Gastrocnemius medialis (tissue), 4 donors: ENCODE measurements at regions not wholly inside any gene's neighbourhood (a gene's known extent, or its start where the extent isn't known, plus 50 kb on each side); places are given as distances from the start of the nearest gene placed in this dataset.

Experiments used
- ATAC-seq, 2 donors: fragments of 150-250 bp; one replicate each; pipeline ENCODE4 v1.9.1; 2016
- DNase-seq, 2 donors: peaks; one replicate each; pipeline ENCODE4 v3.0.0-alpha.2; 2019
- H3K27ac ChIP-seq, 4 donors: fragments of 200-600 bp; sonication (generic); 1 replicate in 1 of 4; 2 replicates in 3 of 4; pipeline ENCODE4 v1.5.1; 2016 to 2018; ENCODE audit warnings: mild to moderate bottlenecking in 2 of 4, moderate library complexity in 1 of 4
- H3K27me3 ChIP-seq, 3 donors: fragments of 200-600 bp; sonication (generic) in 2 of 3; 1 replicate in 1 of 3; 2 replicates in 2 of 3; pipeline versions ENCODE4 v1.5.1 to v1.6.0; 2016 to 2019; ENCODE audit warnings: mild to moderate bottlenecking in 1 of 3, moderate library complexity in 1 of 3
- H3K36me3 ChIP-seq, 2 donors: fragments of 200-600 bp; sonication (generic) in 1 of 2; one replicate each; pipeline ENCODE4 v1.5.1; 2017 to 2018
- H3K4me1 ChIP-seq, 2 donors: fragments of 200-600 bp; sonication (generic) in 1 of 2; one replicate each; pipeline ENCODE4 v1.5.1; 2016 to 2017; ENCODE audit warnings: mild to moderate bottlenecking in 2 of 2
- H3K4me3 ChIP-seq, 4 donors: fragments of 200-600 bp; sonication (generic) in 3 of 4; 1 replicate in 1 of 4; 2 replicates in 3 of 4; pipeline ENCODE4 v1.5.1; 2016 to 2019; ENCODE audit warnings: mild to moderate bottlenecking in 2 of 4
- H3K9me3 ChIP-seq, 3 donors: fragments of 200-600 bp; sonication (generic) in 2 of 3; 1 replicate in 1 of 3; 2 replicates in 2 of 3; pipeline ENCODE4 v1.5.1; 2016 to 2019
- POLR2A ChIP-seq, 2 donors: fragments of 450-650 bp; IDR thresholded peaks; one replicate each; pipeline ENCODE4 v1.6.1; 2017; ENCODE audit warnings: antibody characterized with exemption in 2 of 2, mild to moderate bottlenecking in 2 of 2, moderate library complexity in 2 of 2
- in situ Hi-C, 4 donors: fragments of 200-750 bp; cut with MboI; loops; one replicate each; pipeline versions ENCODE4 v1.15.0 to v1.8.0; 2017; ENCODE audit warnings: low sequenced_read_pairs in 4 of 4
- intact Hi-C: fragments of 100-400 bp; cut with DNase I; formaldehyde crosslinking; loops from one replicate; pipeline ENCODE4 v1.15.1; 2023; ENCODE audit warnings: low total_unique reads
- TF ChIP-seq, protein P1 (sequence below), 5 experiments: fragments of 450-650 bp in 3 of 5; fragments of 200-600 bp in 2 of 5; sonication (generic) in 2 of 5; IDR thresholded peaks in 4 of 5; conservative IDR thresholded peaks in 1 of 5; 1 replicate in 4 of 5; 2 replicates in 1 of 5; pipeline ENCODE4 v1.5.1; 2016 to 2019; ENCODE audit warnings: antibody characterized with exemption in 5 of 5, mild to moderate bottlenecking in 3 of 5, moderate library complexity in 3 of 5

DNA sequence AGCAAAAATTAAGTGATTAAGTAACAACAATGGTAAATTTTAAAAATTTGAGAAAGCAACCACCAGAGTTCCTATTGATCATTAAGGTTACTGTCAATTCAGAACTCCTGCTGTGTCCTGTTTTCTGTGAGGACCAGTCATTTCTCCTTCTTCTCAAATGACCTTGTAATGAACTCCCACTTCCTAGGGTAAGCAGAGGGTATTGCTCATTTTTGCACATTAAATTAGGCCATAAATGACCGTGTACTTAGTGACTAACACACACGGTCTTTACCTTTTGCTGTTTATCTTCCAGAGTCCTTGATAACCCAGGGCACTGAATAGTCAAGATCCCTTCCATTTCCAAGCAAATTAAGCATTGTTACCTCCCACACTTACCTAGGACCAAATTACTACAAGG is 227.5 kb upstream of the LYPLAL1 start:
- intact Hi-C loops (no loop called here), in situ Hi-C loops (no loop called here)
- H3K36me3 ChIP-seq: no peaks in the 10 kb centered on the region
- H3K9me3 ChIP-seq: no peaks in the 10 kb centered on the region
- ATAC-seq (no peak), DNase-seq (no peak)
- no peaks in the 10 kb centered on the region for H3K27me3 ChIP-seq
- H3K4me3 ChIP-seq: no peak overlapping the region
- H3K27ac ChIP-seq: no peak overlapping the region
- no peaks in the 10 kb centered on the region for H3K4me1 ChIP-seq
- no peak for TF ChIP-seq POLR2A (IDR thresholded peaks at IDR 0.05)
- TF ChIP-seq, protein P1, sequence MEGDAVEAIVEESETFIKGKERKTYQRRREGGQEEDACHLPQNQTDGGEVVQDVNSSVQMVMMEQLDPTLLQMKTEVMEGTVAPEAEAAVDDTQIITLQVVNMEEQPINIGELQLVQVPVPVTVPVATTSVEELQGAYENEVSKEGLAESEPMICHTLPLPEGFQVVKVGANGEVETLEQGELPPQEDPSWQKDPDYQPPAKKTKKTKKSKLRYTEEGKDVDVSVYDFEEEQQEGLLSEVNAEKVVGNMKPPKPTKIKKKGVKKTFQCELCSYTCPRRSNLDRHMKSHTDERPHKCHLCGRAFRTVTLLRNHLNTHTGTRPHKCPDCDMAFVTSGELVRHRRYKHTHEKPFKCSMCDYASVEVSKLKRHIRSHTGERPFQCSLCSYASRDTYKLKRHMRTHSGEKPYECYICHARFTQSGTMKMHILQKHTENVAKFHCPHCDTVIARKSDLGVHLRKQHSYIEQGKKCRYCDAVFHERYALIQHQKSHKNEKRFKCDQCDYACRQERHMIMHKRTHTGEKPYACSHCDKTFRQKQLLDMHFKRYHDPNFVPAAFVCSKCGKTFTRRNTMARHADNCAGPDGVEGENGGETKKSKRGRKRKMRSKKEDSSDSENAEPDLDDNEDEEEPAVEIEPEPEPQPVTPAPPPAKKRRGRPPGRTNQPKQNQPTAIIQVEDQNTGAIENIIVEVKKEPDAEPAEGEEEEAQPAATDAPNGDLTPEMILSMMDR (IDR thresholded peaks at IDR 0.05 in 4 of 5, conservative IDR thresholded peaks at IDR 0.05 in 1 of 5): no peak

DNA sequence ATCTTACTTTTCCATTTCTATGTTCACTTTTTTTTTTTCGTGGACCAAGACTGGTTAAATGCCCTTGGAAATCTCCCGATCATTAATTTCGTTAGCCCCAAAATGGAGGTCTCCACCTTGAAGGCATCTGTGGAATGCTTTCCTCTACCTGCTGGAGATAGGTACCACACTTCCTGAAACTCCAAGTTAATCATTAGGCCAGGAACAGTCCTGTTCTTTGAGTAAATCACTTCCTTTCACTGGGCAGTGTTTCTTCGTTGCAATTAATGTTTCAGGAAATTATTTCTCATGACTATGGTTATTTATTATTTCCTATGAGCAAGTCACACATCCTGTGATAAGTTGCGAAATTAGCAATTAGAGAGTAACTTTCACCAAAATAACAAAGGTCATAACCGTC is 225.2 kb upstream of the LYPLAL1 start:
- no peak for ATAC-seq

DNA sequence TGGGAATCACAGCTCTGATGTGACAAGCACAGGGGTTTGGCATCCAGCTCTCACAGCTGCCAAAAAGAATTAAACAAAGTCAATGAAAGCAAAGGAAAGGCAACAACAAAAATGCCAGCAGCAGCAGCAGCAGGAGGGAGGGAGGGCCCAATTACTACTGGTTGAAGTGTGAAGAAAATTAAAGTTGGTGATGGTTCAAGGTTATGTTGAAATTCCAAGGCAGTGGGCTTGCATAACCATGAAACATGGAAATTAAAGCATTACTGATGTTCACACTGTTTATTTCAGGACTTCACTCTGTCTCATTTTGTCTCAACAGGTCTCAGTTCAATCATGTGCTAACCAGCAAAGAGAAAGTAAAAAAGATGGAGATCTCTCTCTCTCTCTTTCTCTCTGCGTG is 220.3 kb upstream of the LYPLAL1 start:
- DNase-seq (no peak), ATAC-seq (peak in 1 of 2 donors; percentile 56)
- Histone ChIP-seq H3K27me3 (no peaks in the 10 kb centered on the region), H3K4me1 (no peaks in the 10 kb centered on the region), H3K36me3 (no peaks in the 10 kb centered on the region), H3K27ac (no peak overlapping the region), H3K9me3 (no peaks in the 10 kb centered on the region), H3K4me3 (no peak overlapping the region)
- intact Hi-C loops: no loop called here
- TF ChIP-seq, protein P1 (IDR thresholded peaks at IDR 0.05 in 4 of 5, conservative IDR thresholded peaks at IDR 0.05 in 1 of 5): no peak
- TF ChIP-seq POLR2A (IDR thresholded peaks at IDR 0.05): no peak
- in situ Hi-C loops: no loop called here

More for the DNA sequence above, 225.2 kb upstream of the LYPLAL1 start:
- no peaks in the 10 kb centered on the region for H3K9me3 ChIP-seq
- H3K27ac ChIP-seq: no peak overlapping the region
- DNase-seq: no peak
- H3K36me3 ChIP-seq: no peaks in the 10 kb centered on the region
- TF ChIP-seq, protein P1 (IDR thresholded peaks at IDR 0.05 in 4 of 5, conservative IDR thresholded peaks at IDR 0.05 in 1 of 5): no peak
- TF ChIP-seq POLR2A (IDR thresholded peaks at IDR 0.05): no peak
- H3K27me3 ChIP-seq: no peaks in the 10 kb centered on the region
- intact Hi-C loops (no loop called here), in situ Hi-C loops (no loop called here)
- no peaks in the 10 kb centered on the region for H3K4me1 ChIP-seq
- H3K4me3 ChIP-seq: no peak overlapping the region

DNA sequence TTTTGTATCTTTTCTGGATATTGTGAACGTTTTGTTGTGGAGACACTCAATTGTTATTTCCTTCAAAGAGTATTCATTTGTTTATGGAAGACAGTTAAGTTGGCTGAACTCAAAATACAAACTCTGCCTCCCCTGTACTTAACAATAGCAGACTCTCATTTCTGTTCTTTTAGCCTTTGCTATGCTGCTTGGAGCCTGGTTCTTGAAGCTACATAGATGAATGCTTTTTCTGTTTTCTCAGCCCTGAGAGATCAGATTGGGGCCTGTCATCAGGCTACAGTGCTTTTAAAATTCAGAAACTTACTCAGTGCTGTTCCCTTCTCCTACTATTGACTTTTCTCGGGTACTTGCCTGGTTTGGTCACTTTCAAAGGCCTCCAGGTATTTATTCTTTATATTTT is 215.7 kb upstream of the LYPLAL1 start:
- H3K27ac ChIP-seq: no peak overlapping the region
- H3K4me1 ChIP-seq: no peaks in the 10 kb centered on the region
- TF ChIP-seq, protein P1 (IDR thresholded peaks at IDR 0.05 in 4 of 5, conservative IDR thresholded peaks at IDR 0.05 in 1 of 5): no peak
- no peak for TF ChIP-seq POLR2A (IDR thresholded peaks at IDR 0.05)
- ATAC-seq: no peak
- H3K36me3 ChIP-seq: no peaks in the 10 kb centered on the region
- H3K4me3 ChIP-seq: no peak overlapping the region
- in situ Hi-C loops (no loop called here), intact Hi-C loops (no loop called here)
- no peaks in the 10 kb centered on the region for H3K27me3 ChIP-seq
- no peaks in the 10 kb centered on the region for H3K9me3 ChIP-seq
- DNase-seq: no peak

DNA sequence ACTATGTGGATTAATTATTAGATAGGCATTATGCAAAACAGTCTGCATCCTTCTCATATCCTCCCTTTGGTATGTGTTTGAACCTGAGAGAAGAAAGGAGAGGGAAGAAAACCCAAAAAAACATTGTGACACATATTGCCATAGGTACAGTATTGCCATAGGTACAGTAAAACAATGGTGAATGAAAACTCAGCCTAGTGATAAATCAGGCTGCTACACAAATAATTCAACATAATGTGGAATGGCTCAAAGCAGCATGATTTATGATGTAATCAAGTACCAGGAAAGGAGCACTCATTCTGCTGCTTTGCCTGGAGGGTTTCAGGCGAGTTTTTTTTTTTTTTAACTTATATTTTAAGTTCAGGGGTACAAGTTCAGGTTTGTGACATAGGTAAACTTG is 213.9 kb upstream of the LYPLAL1 start:
- no peak overlapping the region for H3K27ac ChIP-seq
- in situ Hi-C loops: no loop called here
- DNase-seq: no peak
- H3K27me3 ChIP-seq: no peaks in the 10 kb centered on the region
- H3K4me3 ChIP-seq: no peak overlapping the region
- H3K4me1 ChIP-seq: no peaks in the 10 kb centered on the region
- H3K9me3 ChIP-seq: no peaks in the 10 kb centered on the region
- no peak for TF ChIP-seq POLR2A (IDR thresholded peaks at IDR 0.05)
- TF ChIP-seq, protein P1 (IDR thresholded peaks at IDR 0.05 in 4 of 5, conservative IDR thresholded peaks at IDR 0.05 in 1 of 5): no peak
- no peak for ATAC-seq
- intact Hi-C loops: no loop called here
- no peaks in the 10 kb centered on the region for H3K36me3 ChIP-seq
